HFF-Myc (cell line): ENCODE measurements at regions not wholly inside any gene's neighbourhood (a gene's known extent, or its start where the extent isn't known, plus 50 kb on each side); places are given as distances from the start of the nearest gene placed in this dataset.

Source experiments
- DNase-seq: peaks from one replicate; pipeline ENCODE4 v3.0.0-alpha.2; 2011; ENCODE audit warnings: low read depth; ENCODE audit errors: extremely low read depth
- H3K4me3 ChIP-seq: replicated peaks from 2 replicates; pipeline ENCODE4 v1.5.1; 2011; ENCODE audit warnings: low read depth, mild to moderate bottlenecking, control low read depth, low read length
- TF ChIP-seq, protein P1 (sequence below): IDR thresholded peaks from 2 replicates; pipeline ENCODE4 v1.5.1; 2012; ENCODE audit warnings: mild to moderate bottlenecking, low read depth, low read length, control low read depth; ENCODE audit errors: missing control alignments

DNA sequence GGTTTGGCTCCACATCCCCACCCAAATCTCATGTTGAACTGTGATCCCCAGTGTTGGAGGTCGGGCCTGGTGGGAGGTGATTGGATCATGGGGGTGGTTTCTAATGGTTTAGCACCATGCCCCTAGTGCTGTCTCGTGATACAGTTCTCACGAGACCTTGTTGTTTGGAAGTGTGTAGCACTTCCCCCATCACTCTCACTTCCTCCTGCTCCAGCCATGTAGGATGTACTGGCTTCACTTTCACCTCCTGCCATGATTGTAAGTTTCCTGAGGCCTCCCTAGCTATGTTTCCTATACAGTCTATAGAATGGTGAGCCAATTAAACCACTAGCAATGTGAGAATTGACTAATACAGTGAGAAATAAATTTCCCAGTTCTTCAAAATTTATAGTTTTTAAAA is 325.9 kb downstream of the FSIP2 start:
- no peak for DNase-seq
- TF ChIP-seq, protein P1, sequence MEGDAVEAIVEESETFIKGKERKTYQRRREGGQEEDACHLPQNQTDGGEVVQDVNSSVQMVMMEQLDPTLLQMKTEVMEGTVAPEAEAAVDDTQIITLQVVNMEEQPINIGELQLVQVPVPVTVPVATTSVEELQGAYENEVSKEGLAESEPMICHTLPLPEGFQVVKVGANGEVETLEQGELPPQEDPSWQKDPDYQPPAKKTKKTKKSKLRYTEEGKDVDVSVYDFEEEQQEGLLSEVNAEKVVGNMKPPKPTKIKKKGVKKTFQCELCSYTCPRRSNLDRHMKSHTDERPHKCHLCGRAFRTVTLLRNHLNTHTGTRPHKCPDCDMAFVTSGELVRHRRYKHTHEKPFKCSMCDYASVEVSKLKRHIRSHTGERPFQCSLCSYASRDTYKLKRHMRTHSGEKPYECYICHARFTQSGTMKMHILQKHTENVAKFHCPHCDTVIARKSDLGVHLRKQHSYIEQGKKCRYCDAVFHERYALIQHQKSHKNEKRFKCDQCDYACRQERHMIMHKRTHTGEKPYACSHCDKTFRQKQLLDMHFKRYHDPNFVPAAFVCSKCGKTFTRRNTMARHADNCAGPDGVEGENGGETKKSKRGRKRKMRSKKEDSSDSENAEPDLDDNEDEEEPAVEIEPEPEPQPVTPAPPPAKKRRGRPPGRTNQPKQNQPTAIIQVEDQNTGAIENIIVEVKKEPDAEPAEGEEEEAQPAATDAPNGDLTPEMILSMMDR = no peak
- H3K4me3 ChIP-seq = no peak overlapping the region

DNA sequence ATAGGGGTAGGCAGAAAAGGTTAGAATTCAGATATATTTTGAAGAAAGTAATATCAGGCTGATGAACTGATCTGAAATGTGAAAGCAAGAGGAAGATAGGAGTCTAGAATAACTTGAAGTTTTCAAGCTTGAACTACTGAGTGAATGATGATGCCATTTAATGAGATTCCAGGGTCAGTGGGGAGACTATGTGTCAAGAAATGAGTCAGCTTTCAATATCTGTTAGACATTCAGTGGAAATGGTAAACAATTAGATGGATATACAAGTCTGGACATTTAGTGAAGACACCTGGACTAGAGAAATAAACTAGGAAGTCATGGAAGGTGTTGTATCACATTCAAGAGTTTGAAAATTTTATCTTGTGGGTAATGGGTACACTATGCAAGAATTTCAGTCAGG is 326.9 kb downstream of the FSIP2 start:
- H3K4me3 ChIP-seq = no peak overlapping the region
- TF ChIP-seq, protein P1 = no peak
- no peak for DNase-seq

GRCh38 chr2:186068139-186068801 is 329.7 kb downstream of the FSIP2 start:
- TF ChIP-seq, protein P1 = no peak

DNA sequence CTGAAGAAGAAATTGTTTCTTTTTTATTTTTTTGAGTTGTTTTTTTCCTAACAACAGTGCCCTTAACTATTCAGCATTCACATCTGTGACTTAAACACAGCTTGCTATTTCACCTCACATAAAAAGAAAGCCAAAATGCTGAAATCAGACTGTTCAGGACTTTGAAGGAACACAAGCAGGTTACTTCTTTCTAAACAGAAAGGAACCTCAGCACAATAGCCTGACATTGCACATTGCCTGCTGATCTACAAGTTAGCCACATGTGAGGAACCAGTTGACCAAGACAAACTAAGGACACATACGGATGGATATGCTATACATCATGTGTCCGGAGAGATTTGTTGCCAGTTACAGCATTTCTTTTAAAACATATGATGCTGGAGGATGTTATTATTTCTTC is 331.1 kb downstream of the FSIP2 start:
- H3K4me3 ChIP-seq = no peak overlapping the region
- no peak for DNase-seq
- TF ChIP-seq, protein P1 = no peak

More at GRCh38 chr2:186068139-186068801, 329.7 kb downstream of the FSIP2 start:
- no peak for DNase-seq
- H3K4me3 ChIP-seq = no peak overlapping the region

- TF ChIP-seq, protein P1 = no peak
- no peak overlapping the region for H3K4me3 ChIP-seq
- DNase-seq = no peak
Observed at GRCh38 chr2:186085226-186085625, 346.6 kb downstream of the FSIP2 start.

- H3K4me3 ChIP-seq = no peak overlapping the region
- TF ChIP-seq, protein P1 = no peak
- DNase-seq = no peak
Observed at GRCh38 chr2:186093174-186093573, 354.6 kb downstream of the FSIP2 start.

GRCh38 chr2:186098821-186099220 is 360.2 kb downstream of the FSIP2 start:
- no peak for DNase-seq
- TF ChIP-seq, protein P1 = no peak

More at GRCh38 chr2:186098821-186099220, 360.2 kb downstream of the FSIP2 start:
- H3K4me3 ChIP-seq = no peak overlapping the region
